GM18507 (cell line): ENCODE measurements at regions not wholly inside any gene's neighbourhood (a gene's known extent, or its start where the extent isn't known, plus 50 kb on each side); places are given as distances from the start of the nearest gene placed in this dataset.

Experiments used
- DNase-seq: peaks from one replicate; pipeline ENCODE4 v3.0.0; 2011; ENCODE audit warnings: low read depth; ENCODE audit not compliant: insufficient read length; ENCODE audit errors: extremely low spot score
- FAIRE-seq: peaks from 2 replicates; lab custom pipeline; 2011; peaks lifted over from hg19 to GRCh38; lab: Jason Lieb, UNC

DNA sequence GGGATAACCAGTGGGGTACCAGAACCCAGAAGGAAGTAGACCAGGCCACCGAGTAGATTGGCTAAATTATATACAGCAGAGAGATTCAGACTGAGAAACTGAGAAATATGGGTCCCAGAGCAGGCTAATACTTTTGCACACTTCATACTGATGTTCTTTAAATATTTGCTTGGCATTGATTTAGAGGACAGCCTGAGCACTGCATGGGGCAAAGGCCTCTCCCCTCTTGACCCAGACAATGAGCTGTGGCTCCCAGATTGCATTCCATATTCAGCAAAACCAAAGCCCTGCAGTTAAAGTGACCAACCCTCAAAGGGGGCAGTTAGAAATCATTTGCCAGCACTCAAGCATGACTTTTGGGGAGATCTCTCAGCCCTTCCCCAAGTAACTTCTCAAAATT is 279.2 kb downstream of the SUDS3 start:
- FAIRE-seq (no peak), DNase-seq (no peak)

DNA sequence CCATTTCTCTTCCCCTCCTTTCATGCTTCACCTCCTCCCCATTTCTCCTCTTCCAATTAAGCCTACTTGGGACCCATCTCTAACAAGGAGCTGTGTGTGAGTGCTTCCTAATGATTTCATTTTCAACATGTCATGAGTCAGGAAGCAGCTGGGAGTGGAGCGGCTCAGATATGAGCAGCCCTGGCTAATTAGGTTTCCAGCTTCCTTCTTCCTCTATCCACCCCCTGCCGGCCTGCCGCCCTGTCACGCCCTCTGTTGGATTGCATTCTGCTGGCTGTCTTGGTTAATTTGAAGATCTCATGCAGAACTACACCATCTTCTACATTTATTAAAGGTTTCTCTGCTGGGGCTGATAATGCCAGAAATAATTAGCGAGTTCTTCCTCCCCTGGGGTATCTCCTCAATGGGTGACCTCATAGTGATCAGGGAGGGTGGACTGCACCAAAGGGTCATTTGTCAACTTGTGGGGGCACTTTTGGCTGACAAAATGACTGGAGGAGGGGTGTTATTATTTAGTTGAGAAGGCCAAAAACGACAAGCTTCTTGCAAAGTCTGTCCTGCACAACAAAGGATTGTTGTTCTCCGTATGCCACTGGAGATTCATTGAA is 300.9 kb upstream of the SRRM4 start:
- FAIRE-seq = no peak
- DNase-seq = no peak

DNA sequence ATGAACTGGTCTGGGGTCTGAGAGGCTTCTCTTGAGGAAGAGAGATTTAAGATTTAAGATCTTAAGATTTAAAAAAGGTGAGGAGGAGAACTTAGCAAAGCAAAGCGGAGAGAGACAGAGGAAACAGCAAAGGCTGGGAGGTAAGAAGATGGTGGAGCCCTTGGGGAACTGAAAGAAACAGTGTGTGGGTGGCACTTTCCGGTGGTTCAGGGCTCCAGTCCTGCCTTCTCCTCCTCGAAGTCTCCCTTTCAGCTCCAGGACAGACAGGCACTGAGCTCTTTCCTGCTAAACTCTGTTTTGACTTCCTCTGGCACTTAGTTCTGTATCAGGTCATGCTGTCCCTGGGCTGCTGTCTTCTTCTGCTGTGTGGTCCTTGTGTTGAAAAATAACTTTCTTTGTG is 298.7 kb upstream of the SRRM4 start:
- no peak for DNase-seq
- peak; percentile 81 for FAIRE-seq

DNA sequence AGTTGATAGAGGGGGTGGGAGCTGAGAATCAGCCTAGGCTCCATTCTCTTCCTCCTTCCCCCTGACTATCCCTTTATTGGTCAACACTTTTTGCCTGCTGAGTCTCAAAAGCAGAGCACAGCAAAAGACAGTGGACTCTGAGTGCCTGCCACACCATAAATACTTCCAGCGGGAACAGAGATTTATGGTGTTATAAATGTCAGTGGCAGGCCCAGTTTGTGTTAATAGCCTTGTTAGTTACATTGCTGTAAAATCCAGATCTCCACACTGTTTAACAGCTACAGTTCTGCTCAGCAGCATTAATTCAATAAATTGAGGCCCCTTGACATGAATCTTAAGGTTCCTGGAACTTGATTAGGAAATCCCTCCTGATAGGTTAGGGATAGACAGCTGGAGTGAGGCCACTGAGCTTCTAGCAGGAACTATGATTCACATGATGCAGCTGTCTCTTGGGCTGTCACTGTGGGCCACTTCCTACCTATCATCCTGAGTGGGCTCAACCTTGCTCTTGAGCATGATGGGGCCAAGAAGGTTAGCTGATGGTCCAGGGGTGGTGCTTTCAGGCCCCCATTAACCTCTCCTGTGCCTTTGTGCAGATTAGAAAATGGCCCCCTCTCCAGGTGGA is 295.2 kb upstream of the SRRM4 start:
- DNase-seq (no peak), FAIRE-seq (no peak)

DNA sequence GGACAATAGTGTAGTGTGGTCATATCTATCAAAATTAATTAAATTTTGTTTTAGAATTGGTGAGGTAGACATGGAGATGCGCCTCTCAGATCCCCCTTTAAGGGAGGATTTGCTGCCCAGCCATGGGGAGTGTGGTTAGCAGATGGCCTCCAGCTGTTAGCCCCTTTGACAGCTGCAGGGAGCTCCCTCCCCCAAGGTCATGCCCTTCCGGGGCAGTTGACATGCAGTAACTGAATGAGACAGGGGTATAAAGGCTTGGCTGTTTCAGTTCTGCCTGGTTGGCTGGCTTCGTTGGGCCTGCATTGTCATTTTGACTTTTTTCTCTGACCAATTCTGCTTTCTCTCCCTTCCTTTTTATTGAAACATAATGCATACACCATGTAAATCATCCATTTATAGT is 291.5 kb upstream of the SRRM4 start:
- DNase-seq (no peak), FAIRE-seq (peak; percentile 66)

DNA sequence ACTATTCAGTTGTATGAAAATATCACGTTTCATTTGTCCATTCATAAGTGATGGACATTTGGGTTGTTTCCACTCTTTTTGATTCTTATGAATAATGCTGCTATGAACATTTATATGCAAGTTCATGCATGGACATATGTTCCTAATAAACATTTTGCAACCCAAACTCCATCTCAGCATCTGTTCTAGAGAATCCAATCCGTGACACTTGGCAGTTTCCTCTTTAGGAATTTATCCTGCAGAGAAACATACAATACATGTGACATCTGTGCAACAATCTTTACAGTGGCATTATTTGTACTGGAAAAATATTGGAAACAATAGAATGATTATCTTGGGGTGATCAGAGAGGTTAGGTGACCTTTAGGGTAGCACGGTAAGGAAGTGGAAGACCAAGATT is 290.8 kb upstream of the SRRM4 start:
- no peak for FAIRE-seq

DNA sequence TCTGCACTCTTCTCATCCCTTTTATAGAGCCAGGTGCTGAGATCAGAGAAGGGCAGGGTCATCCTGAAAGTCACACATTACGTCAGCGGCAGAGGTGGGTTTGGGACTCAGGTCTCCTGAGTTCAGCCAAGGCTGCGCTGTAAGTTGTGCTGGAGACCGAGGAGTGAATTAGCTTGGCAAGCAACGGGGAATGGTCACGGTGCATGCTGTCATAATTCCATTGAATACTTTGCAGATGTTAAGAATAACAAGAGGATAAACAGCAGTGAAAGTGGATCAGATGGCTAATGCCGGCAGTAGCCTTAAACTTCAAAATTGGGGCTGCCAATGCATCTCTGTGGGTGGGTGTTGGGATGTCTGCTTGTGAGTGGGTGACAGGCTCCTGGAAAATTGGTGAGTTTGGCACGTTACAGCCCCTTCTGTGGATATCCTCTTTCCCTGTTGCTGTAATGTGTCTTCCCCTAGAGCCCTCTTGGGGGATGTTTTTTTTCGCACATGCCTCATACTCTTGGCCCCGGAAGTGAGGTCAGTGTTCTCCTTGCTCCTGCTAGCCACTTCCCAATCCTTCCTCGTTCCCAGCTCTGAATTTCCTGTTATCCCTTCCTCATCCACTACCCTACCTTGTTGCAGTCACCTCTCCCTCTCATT is 287.1 kb upstream of the SRRM4 start:
- DNase-seq (no peak), FAIRE-seq (no peak)

More for the DNA sequence above, 290.8 kb upstream of the SRRM4 start:
- no peak for DNase-seq

DNA sequence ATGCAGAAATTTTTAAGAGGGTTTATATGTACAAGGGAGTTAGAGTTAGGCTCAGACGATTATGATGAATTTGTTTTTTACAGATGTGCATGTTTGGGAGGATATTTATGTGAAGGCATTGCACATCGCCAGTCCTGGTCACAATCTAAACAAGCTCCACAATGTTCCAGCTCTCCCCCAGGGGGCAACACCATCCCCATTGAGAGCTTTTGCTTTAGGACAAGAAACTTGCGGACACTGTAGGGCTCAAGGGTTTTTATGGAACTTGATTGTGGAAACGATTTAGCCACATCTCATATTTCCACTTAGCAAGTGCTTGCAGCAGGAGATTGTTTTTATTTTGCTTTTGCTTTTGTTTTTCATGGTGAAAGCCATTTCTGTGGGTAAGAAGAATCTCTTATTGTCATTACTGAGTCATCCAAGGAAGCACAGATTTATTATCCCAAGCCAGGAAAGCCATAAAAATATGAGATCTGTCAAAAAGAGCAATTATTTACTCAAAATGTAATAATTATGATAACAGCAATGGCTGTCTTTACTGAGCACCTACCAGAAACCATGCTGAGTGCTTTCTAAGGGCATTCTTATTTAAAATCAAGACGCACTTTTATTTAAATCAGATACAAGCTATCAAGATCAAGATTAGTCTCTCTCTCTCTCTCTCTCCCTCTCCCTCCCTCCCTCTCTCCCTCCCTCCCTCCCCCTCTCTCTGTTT is 276.7 kb upstream of the SRRM4 start:
- no peak for DNase-seq
- no peak for FAIRE-seq

DNA sequence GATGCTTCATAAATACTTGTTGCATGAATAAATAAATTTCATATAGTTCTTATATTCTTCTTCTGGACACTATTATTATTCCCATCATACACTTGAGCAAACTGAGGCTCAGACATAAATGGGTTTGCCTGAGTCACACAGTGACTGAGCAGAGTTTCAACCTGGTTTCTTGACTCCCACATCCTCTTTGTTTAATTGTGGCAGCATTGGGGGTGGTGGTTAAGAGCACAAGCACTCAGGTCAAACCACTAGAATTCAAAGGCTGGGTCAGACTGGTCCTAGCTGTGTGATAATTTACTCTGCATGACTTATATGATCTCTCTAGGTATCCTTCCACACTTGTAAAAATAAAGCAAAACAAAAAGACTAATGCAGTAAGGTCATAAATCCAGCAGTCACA is 274.9 kb upstream of the SRRM4 start:
- FAIRE-seq (no peak), DNase-seq (no peak)

DNA sequence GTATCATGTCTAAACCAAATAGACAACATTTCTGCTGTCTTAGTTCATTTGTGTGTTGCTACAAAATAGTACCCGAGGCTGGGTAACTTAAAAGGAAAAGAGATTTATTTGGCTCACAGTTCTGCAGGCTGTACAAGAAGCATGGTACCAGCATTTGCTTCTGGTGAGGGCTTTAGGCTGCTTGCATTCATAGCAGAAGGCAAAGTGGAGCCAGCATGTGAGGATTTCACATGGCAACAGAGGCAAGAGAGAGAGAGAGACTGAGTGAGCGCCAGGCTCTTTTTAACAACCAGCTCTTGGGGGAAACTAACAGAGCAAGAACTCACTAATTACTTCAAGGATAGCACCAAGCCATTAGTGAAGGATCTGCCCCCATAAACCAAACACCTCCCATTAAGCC is 271.4 kb upstream of the SRRM4 start:
- DNase-seq (no peak), FAIRE-seq (no peak)

DNA sequence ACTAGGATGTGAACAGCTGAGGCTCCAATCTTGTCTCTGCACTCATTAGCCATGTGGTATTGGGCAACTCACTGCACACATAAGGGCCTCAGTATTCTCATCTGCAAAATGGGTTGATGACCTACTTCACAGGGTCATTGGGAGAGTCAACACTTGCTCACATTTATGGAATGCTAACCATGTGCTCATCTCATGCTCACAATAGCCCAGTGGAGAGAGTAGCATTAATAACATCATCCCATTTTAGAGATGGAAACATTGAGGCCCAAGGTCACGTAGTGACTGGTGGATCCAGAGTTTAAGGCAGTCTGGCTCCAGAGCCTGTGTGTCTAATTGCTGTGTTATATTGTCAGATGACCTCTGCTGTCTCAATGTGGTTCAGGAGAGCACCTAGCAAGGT is 270.2 kb upstream of the SRRM4 start:
- FAIRE-seq = no peak
- no peak for DNase-seq

DNA sequence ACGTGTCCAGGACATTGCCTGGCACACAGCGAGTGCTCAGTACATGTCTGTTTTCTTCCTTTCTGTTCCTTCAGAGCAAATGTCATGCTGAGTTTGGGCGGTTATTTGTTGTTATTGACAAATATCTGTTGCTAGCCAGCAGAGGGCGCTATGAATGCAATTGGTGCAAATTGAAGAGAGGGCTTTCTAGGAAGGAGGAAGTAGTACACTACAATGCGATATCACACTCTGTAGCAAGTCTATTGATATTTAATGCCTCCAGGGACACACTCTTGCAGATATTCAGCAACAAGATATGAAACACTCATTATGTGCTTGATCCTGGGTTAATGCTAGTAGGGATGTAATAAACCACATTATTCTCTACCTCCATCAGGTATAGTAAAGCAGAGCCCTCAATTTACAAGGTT is 267.3 kb upstream of the SRRM4 start:
- FAIRE-seq (peak; percentile 79), DNase-seq (peak; percentile 18)

DNA sequence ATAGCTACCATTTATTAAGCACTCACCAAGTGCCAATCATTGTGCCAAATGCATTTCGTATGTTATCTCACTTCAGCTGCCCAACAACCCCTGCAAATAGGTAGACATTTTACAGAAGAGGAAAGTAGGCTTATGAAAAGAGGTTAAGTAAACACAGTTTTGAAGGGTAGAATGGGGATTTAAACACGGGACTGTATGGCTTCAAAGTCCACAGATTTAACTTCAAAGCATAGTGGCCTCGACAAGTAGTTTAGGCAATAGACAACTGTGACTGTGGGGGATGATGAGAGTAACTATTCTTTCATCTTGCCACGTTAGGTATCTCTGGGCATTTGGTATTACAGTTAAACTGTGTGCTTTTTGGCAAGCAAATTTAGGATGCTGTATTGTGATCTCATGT is 266.8 kb upstream of the SRRM4 start:
- DNase-seq (no peak), FAIRE-seq (no peak)

DNA sequence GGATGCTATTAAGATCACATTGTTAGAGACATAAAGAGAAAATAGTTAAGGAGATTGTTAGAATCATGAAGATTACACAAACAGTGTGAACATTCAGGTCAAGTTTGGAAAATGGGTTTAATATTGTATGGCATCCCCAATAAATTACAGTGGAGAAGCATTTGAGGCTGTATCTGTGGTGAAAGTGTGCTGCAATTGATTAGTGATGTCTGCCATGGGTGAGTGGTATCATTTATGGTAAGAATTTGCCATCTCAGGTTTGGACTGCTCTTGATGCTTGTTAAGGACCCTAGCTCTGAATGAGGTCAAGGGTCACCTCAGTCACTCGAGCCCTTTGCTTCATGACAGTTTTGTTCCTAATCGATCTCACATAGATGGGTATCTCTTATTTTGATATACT is 265.7 kb upstream of the SRRM4 start:
- DNase-seq (no peak), FAIRE-seq (no peak)

DNA sequence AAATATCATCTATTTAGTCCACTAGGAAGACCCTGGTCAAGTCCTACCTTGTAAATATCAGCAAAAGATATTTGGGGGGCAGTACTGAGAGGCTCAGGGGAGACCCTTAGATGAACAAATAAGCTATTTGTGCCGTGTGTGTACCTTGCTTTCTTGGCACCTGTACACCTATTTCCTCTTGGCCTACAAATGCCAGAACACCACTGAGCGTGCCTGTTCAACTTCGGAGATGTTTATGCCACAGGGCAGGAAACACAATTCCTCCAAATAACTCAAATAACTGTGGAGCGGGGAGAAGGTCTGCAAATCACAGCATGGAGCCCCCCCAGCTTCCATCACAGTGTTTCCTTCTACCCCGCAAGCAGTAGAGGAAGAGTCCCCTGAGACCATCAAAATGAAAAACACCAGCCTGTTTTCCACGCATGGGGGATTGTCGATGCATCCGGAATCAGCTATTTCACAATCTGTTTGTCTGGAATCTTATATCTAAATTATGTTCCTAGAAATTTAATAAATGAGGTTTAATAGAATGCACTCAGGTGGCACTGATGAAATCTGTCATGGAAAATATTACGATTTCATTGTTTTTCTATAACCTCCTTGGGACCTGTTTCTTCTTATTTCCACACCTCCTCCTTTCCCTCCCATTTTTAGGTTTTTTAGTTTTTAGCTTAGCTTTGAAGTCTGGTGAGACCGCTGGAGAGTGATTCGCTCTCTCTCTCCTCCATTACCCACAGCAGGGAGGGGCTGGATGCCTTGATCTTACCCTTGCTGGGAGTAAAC is 254.0 kb upstream of the SRRM4 start:
- DNase-seq (no peak), FAIRE-seq (no peak)

DNA sequence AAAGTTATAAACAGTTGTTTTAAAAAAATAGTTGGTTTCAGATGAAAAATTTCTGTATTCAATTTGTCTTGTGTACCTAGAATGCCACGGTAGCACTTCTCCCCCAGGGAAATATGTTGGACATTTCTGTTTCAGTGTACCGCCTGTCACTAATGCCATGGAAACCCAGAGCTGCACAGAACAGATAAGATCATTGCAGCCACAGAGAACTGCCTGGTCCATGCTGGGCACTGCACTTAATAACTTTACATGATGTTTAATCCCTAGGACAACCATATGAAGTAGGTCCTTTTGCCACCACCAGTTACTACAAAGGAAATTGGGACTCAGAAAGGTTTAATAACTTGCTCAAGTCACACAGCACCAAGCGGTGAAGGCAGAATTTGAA is 253.4 kb upstream of the SRRM4 start:
- FAIRE-seq (no peak), DNase-seq (no peak)

DNA sequence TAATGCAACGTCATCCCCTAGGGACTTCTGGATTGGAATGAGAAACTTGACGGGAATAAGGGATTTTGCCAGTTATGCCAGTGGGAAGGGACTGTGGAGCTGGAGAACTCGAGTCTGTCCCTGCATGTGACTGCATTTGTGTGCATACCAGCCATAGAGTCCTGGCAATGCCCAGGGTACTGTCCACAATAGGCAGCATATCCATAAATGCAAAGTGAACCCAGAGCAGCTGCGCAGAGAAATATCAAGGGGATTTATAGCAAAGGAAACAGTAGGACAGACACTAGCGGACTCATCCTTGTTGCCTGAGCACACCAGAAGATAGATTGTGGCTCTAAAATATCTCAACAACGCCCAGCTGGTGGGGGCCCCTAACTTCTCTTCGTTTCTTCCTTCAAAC is 247.1 kb upstream of the SRRM4 start:
- FAIRE-seq (no peak), DNase-seq (no peak)

DNA sequence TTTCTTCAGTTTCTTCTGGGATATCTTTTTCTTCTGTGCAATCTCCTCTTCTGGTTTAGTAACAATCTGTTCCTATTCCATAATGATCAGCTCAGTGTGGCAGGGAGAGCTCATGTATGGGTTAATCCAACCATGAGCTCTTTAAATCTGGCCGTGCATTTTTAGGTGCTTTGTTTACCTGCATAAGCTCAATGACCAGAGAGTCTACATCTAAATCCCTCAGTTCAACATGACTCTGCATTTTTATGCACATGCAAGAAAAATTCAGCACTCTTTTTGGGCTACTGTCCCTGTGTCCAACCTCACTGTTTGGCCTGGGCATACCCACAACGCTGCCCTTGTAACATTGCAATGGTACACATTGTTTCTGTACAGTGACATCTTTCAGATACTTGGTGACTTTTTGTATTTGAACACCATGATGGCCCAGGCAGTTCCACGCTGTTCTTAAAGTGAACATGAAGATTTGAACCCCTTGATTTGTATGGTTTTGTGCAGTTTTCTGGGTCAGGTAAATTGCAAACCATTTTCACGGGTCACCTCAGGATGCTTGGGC is 243.3 kb upstream of the SRRM4 start:
- FAIRE-seq (no peak), DNase-seq (no peak)

DNA sequence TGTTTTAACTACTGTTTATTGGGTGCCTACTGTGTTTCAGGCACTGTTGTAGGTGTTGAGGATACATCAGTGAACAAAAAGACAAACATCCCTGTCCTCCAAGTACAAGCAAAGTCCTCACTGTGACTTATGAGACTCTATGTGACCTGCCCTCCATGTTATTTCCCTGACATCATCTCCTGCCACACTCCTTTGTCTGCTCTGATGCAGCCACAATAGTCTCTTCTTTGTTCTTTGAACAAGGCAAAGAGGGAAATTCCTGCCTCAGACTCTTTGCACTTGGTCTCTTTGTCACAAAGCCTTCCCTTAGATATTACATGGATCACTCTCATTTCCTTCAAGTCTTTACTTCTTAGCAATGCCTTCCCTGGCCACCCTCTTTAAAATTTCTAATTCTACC is 240.1 kb upstream of the SRRM4 start:
- FAIRE-seq (no peak), DNase-seq (no peak)

DNA sequence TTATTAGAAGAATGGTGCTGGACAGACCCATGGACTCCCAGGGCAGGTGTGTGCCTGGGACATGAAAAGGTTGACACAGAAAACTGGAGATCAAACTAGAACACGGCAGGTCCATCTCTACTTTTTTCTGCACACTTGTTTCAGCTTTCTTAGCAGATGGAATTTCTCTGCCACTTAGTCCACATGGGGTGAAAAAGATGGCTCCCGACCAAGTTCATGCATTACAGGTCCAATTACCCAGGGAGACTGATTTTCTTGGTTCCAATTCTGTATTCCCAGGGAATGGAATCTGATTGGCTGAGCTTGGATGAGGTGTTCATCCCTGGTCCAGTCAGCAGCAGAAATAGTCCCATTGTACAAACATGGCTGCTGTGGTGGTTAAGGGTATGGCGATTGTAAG is 238.9 kb upstream of the SRRM4 start:
- FAIRE-seq (no peak), DNase-seq (no peak)
